Motor neuron (in vitro differentiated cells): ENCODE measurements at regions not wholly inside any gene's neighbourhood (a gene's known extent, or its start where the extent isn't known, plus 50 kb on each side); places are given as distances from the start of the nearest gene placed in this dataset.

Experiments
- ATAC-seq, 8 experiments: fragments of 200-7000 bp; cut with Tn5 transposase; replicated peaks in 6 of 8; 2 replicates each; pipeline ENCODE4 v1.8.0; 2021; ENCODE audit warnings: mild to moderate bottlenecking in 8 of 8, moderate library complexity in 8 of 8
- H3K27ac ChIP-seq, 2 donors: fragments of 250-450 bp; sonication (Bioruptor Pico); 2 replicates each; pipeline ENCODE4 v1.9.0; 2021; ENCODE audit warnings: antibody characterized with exemption in 2 of 2, mild to moderate bottlenecking in 2 of 2, moderate library complexity in 1 of 2
- H3K4me1 ChIP-seq, 2 donors: fragments of 250-450 bp; sonication (Bioruptor Pico); replicated peaks in 1 of 2; 2 replicates each; pipeline ENCODE4 v1.6.1; 2021; ENCODE audit warnings: antibody characterized with exemption in 2 of 2, mild to moderate bottlenecking in 2 of 2, moderate library complexity in 1 of 2
- H3K4me3 ChIP-seq, 5 donors: fragments of 250-450 bp; sonication (Bioruptor Pico); 2 replicates each; pipeline ENCODE4 v1.9.0; 2021; ENCODE audit warnings: antibody characterized with exemption in 5 of 5, mild to moderate bottlenecking in 5 of 5, moderate library complexity in 4 of 5
- WGBS, 10 experiments: fragments of 450-650 bp; shearing (Covaris generic); methylation state at CpG; one replicate each; pipeline ENCODE4 v1.0.0; 2022; 5-methylcytosine and 5-hydroxymethylcytosine counted together
- in situ Hi-C, 9 experiments: fragments of 400-800 bp; cut with MboI; loops; one replicate each; pipeline ENCODE4 v1.15.0; 2021; ENCODE audit warnings: low sequenced_read_pairs in 9 of 9, low pct_unique_long_range_greater_than_20kb in 2 of 9; ENCODE audit not compliant: unreplicated experiment in 9 of 9

- peak in 4 of 8 experiments; percentile 2 to 44 (median 6) for ATAC-seq
- H3K4me3 ChIP-seq, result no peak overlapping the region
- peaks cover 40 to 41% of the 10 kb centered on the region in 2 donors for H3K4me1 ChIP-seq
- peak overlapping the region; percentile 83 to 84 for H3K27ac ChIP-seq
- in situ Hi-C loops, result no loop called here
- WGBS, 10 experiments, result 67 to 100% (median 93%) methylated on average over 1 to 7 of the region's 7 CpGs; no CpG with 5 or more reads in 4 of the 10 experiments
Measured at GRCh38 chr1:234554218-234554697, 55.7 kb downstream of the IRF2BP2 start.

- H3K4me3 ChIP-seq, result no peak overlapping the region
- WGBS, 10 experiments, result 20 to 97% (median 61%) methylated on average over 2 to 19 of the region's 21 CpGs
- in situ Hi-C loops, result no loop called here
- peak overlapping the region; percentile 83 to 84 for H3K27ac ChIP-seq
- peaks cover 40 to 41% of the 10 kb centered on the region in 2 donors for H3K4me1 ChIP-seq
- ATAC-seq, result peak; percentile 41 to 93 (median 54)
Measured at GRCh38 chr1:234553240-234554188, 56.5 kb downstream of the IRF2BP2 start.

- 83 to 100% (median 100%) methylated on average over 1 to 6 of the region's 6 CpGs; no CpG with 5 or more reads in 5 of the 10 experiments for WGBS, 10 experiments
- Histone ChIP-seq H3K4me3 (no peak overlapping the region), H3K4me1 (peaks cover 51 to 59% of the 10 kb centered on the region in 2 donors), H3K27ac (no peak overlapping the region)
- in situ Hi-C loops, result no loop called here
- no peak for ATAC-seq
Measured at GRCh38 chr1:234551032-234551378, 59.0 kb downstream of the IRF2BP2 start.

GRCh38 chr1:234550341-234551031, 59.5 kb downstream of the IRF2BP2 start:
- peaks cover 55 to 63% of the 10 kb centered on the region in 2 donors for H3K4me1 ChIP-seq

GRCh38 chr1:234549447-234550021, 60.4 kb downstream of the IRF2BP2 start:
- no peak for ATAC-seq
- WGBS, 10 experiments, result 60 to 96% (median 84%) methylated on average over 1 to 10 of the region's 10 CpGs; no CpG with 5 or more reads in 3 of the 10 experiments
- Histone ChIP-seq H3K4me1 (peaks cover 55 to 63% of the 10 kb centered on the region in 2 donors), H3K27ac (no peak overlapping the region), H3K4me3 (no peak overlapping the region)
- in situ Hi-C loops, result no loop called here

More at GRCh38 chr1:234550341-234551031, 59.5 kb downstream of the IRF2BP2 start:
- in situ Hi-C loops, result no loop called here
- Histone ChIP-seq H3K27ac (peak overlapping the region; percentile 4 to 5), H3K4me3 (no peak overlapping the region)
- no peak for ATAC-seq
- WGBS, 10 experiments, result 77 to 100% (median 89%) methylated on average over 2 to 15 of the region's 16 CpGs; no CpG with 5 or more reads in 2 of the 10 experiments

GRCh38 chr1:234546890-234547788, 62.8 kb downstream of the IRF2BP2 start:
- Histone ChIP-seq H3K27ac (peak overlapping the region; percentile 30 to 40), H3K4me3 (no peak overlapping the region), H3K4me1 (peaks cover 57 to 62% of the 10 kb centered on the region in 2 donors)
- no peak for ATAC-seq
- WGBS, 10 experiments, result 40 to 100% (median 79%) methylated on average over 2 to 6 of the region's 6 CpGs; no CpG with 5 or more reads in 1 of the 10 experiments
- in situ Hi-C loops, result no loop called here

- no peak for ATAC-seq
- WGBS, 10 experiments, result 80 to 96% (median 93%) methylated on average over 1 to 7 of the region's 7 CpGs; no CpG with 5 or more reads in 1 of the 10 experiments
- Histone ChIP-seq H3K4me1 (peaks cover 64 to 68% of the 10 kb centered on the region in 2 donors), H3K4me3 (no peak overlapping the region), H3K27ac (peak overlapping the region; percentile 81 to 98)
- in situ Hi-C loops, result no loop called here
Measured at GRCh38 chr1:234546387-234546704, 63.6 kb downstream of the IRF2BP2 start.

GRCh38 chr1:234545517-234546386, 64.2 kb downstream of the IRF2BP2 start:
- Histone ChIP-seq H3K4me3 (no peak overlapping the region), H3K4me1 (peaks cover 64 to 69% of the 10 kb centered on the region in 2 donors), H3K27ac (peak overlapping the region; percentile 81 to 98)
- in situ Hi-C loops, result no loop called here
- peak in 5 of 8 experiments; percentile 5 to 21 (median 14) for ATAC-seq
- WGBS, 10 experiments, result 0 to 96% (median 52%) methylated on average over 1 to 14 of the region's 14 CpGs

GRCh38 chr1:234544087-234544579, 65.2 kb upstream of the TARBP1 start:
- ATAC-seq, result peak; percentile 89 to 93 (median 91)
- 0 to 60% (median 14%) methylated on average over 1 to 5 of the region's 6 CpGs; no CpG with 5 or more reads in 2 of the 10 experiments for WGBS, 10 experiments
- in situ Hi-C loops, result no loop called here
- Histone ChIP-seq H3K27ac (peak overlapping the region; percentile 81 to 98), H3K4me3 (no peak overlapping the region), H3K4me1 (peaks cover 66 to 71% of the 10 kb centered on the region in 2 donors)

- peaks cover 71 to 77% of the 10 kb centered on the region in 2 donors for H3K4me1 ChIP-seq
- ATAC-seq, result no peak
- in situ Hi-C loops, result no loop called here
- 39 to 78% (median 65%) methylated on average over 2 to 7 of the region's 8 CpGs; no CpG with 5 or more reads in 2 of the 10 experiments for WGBS, 10 experiments
- H3K4me3 ChIP-seq, result no peak overlapping the region
- peak overlapping the region; percentile 81 to 98 for H3K27ac ChIP-seq
Measured at GRCh38 chr1:234543442-234544086, 64.6 kb upstream of the TARBP1 start.
